Endothelial cell of umbilical vein (primary cell): ENCODE measurements at regions not wholly inside any gene's neighbourhood (a gene's known extent, or its start where the extent isn't known, plus 50 kb on each side); places are given as distances from the start of the nearest gene placed in this dataset.

Experiments used
- EZH2 ChIP-seq: IDR thresholded peaks from 2 replicates; pipeline ENCODE4 v1.6.1; 2012; ENCODE audit warnings: borderline replicate concordance, low read depth, mild to moderate bottlenecking, moderate library complexity, low read length, inconsistent platforms; ENCODE audit not compliant: severe bottlenecking
- FOS ChIP-seq: IDR thresholded peaks from 2 replicates; pipeline ENCODE4 v1.6.1; 2011; ENCODE audit warnings: mild to moderate bottlenecking, low read length, moderate library complexity, borderline replicate concordance; ENCODE audit not compliant: insufficient read depth
- JUN ChIP-seq: IDR thresholded peaks from 2 replicates; pipeline ENCODE4 v1.6.1; 2011; ENCODE audit warnings: borderline replicate concordance, low read depth; ENCODE audit not compliant: insufficient read length, insufficient read depth
- MYC ChIP-seq: IDR thresholded peaks from one replicate; pipeline ENCODE4 v1.6.1; 2011; ENCODE audit warnings: mild to moderate bottlenecking, low read depth, low read length
- POLR2A ChIP-seq: IDR thresholded peaks from 2 replicates; pipeline ENCODE4 v1.6.1; 2012; ENCODE audit warnings: low read depth, mild to moderate bottlenecking, control low read depth, low read length
- POLR2AphosphoS5 ChIP-seq: IDR thresholded peaks from 2 replicates; pipeline ENCODE4 v1.6.1; 2012; ENCODE audit warnings: low read depth, mild to moderate bottlenecking, control low read depth, low read length, moderate library complexity; ENCODE audit not compliant: insufficient read depth
- TF ChIP-seq, protein P1 (sequence below), 2 donors: IDR thresholded peaks; 1 replicate in 1 of 2; 2 replicates in 1 of 2; pipeline ENCODE4 v1.5.1; 2011; ENCODE audit warnings: low read length in 2 of 2, mild to moderate bottlenecking in 2 of 2, moderate library complexity in 2 of 2, control low read depth in 1 of 2, inconsistent platforms in 1 of 2, low read depth in 1 of 2; ENCODE audit not compliant: insufficient read depth in 1 of 2; ENCODE audit errors: extremely low read depth in 1 of 2
- TF ChIP-seq, protein P2 (sequence below): IDR thresholded peaks from 2 replicates; pipeline ENCODE4 v1.6.1; 2011; ENCODE audit not compliant: insufficient read depth, insufficient read length

- TF ChIP-seq, protein P1, sequence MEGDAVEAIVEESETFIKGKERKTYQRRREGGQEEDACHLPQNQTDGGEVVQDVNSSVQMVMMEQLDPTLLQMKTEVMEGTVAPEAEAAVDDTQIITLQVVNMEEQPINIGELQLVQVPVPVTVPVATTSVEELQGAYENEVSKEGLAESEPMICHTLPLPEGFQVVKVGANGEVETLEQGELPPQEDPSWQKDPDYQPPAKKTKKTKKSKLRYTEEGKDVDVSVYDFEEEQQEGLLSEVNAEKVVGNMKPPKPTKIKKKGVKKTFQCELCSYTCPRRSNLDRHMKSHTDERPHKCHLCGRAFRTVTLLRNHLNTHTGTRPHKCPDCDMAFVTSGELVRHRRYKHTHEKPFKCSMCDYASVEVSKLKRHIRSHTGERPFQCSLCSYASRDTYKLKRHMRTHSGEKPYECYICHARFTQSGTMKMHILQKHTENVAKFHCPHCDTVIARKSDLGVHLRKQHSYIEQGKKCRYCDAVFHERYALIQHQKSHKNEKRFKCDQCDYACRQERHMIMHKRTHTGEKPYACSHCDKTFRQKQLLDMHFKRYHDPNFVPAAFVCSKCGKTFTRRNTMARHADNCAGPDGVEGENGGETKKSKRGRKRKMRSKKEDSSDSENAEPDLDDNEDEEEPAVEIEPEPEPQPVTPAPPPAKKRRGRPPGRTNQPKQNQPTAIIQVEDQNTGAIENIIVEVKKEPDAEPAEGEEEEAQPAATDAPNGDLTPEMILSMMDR (IDR thresholded peaks at IDR 0.05; ENCODE audit: extremely low read depth in 1 of 2, insufficient read depth in 1 of 2, low read depth in 1 of 2, low read length in 2 of 2): no peak
- TF ChIP-seq POLR2A (no peak), EZH2 (no peak), POLR2AphosphoS5 (no peak), JUN (no peak), FOS (no peak), MYC (no peak)
- TF ChIP-seq, protein P2, sequence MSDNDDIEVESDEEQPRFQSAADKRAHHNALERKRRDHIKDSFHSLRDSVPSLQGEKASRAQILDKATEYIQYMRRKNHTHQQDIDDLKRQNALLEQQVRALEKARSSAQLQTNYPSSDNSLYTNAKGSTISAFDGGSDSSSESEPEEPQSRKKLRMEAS: no peak
These were observed 51.0 kb upstream of the DSC1 start for GRCh38 chr18:31213641-31214040.
